H9 (cell line): ENCODE measurements at regions not wholly inside any gene's neighbourhood (a gene's known extent, or its start where the extent isn't known, plus 50 kb on each side); places are given as distances from the start of the nearest gene placed in this dataset.

ENCODE experiments used
- DNase-seq: peaks from one replicate; pipeline ENCODE4 v3.0.0-alpha.2; 2017
- H2AFZ ChIP-seq: one replicate; pipeline ENCODE4 v1.6.1; 2013; ENCODE audit warnings: mild to moderate bottlenecking, low read length, control low read depth, moderate library complexity
- H2AK5ac ChIP-seq: 2 replicates; pipeline ENCODE4 v1.6.1; 2013; ENCODE audit warnings: low read length, control low read depth, mixed read lengths; ENCODE audit not compliant: insufficient read length
- H2BK120ac ChIP-seq: one replicate; pipeline ENCODE4 v1.6.1; 2013; ENCODE audit warnings: low read depth, mild to moderate bottlenecking, low read length, control low read depth, inconsistent platforms; ENCODE audit not compliant: poor library complexity, severe bottlenecking
- H2BK12ac ChIP-seq: 2 replicates; pipeline ENCODE4 v1.6.1; 2013; ENCODE audit warnings: low read length, control low read depth, mixed read lengths, low read depth; ENCODE audit not compliant: insufficient read length
- H2BK15ac ChIP-seq: 2 replicates; pipeline ENCODE4 v1.6.1; 2013; ENCODE audit warnings: low read depth, low read length, control low read depth
- H2BK20ac ChIP-seq: one replicate; pipeline ENCODE4 v1.6.1; 2013; ENCODE audit warnings: low read depth, mild to moderate bottlenecking, low read length, control low read depth, inconsistent platforms; ENCODE audit not compliant: poor library complexity, severe bottlenecking
- H2BK5ac ChIP-seq: 2 replicates; pipeline ENCODE4 v1.6.1; 2013; ENCODE audit warnings: low read length, control low read depth, mixed read lengths; ENCODE audit not compliant: insufficient read length
- H3K14ac ChIP-seq: 2 replicates; pipeline ENCODE4 v1.6.1; 2013; ENCODE audit warnings: low read length, control low read depth; ENCODE audit not compliant: insufficient read depth
- H3K18ac ChIP-seq: 2 replicates; pipeline ENCODE4 v1.6.1; 2013; ENCODE audit warnings: low read depth, mild to moderate bottlenecking, mixed read lengths, low read length, control low read depth; ENCODE audit not compliant: insufficient read length
- H3K23ac ChIP-seq: 2 replicates; pipeline ENCODE4 v1.6.1; 2013; ENCODE audit warnings: low read length, control low read depth, mixed read lengths, low read depth; ENCODE audit not compliant: insufficient read length
- H3K23me2 ChIP-seq: 2 replicates; pipeline ENCODE4 v1.6.1; 2013; ENCODE audit warnings: low read depth, mild to moderate bottlenecking, mixed read lengths, low read length, control low read depth; ENCODE audit not compliant: insufficient read length, poor library complexity, severe bottlenecking
- H3K27ac ChIP-seq: 2 replicates; pipeline ENCODE4 v1.5.1; 2013; ENCODE audit warnings: low read length, control low read depth, mixed read lengths, low read depth; ENCODE audit not compliant: insufficient read length
- H3K27me3 ChIP-seq: 2 replicates; pipeline ENCODE4 v1.6.1; 2013; ENCODE audit warnings: low read length, control low read depth, inconsistent platforms; ENCODE audit not compliant: insufficient read depth
- H3K4ac ChIP-seq: 2 replicates; pipeline ENCODE4 v1.6.1; 2013; ENCODE audit warnings: low read depth, mild to moderate bottlenecking, control low read depth, inconsistent platforms, low read length, moderate library complexity
- H3K4me1 ChIP-seq: 2 replicates; pipeline ENCODE4 v1.6.1; 2013; ENCODE audit warnings: low read length, control low read depth, inconsistent platforms; ENCODE audit not compliant: insufficient read depth
- H3K4me2 ChIP-seq: 2 replicates; pipeline ENCODE4 v1.6.1; 2013; ENCODE audit warnings: low read length, control low read depth, mixed read lengths; ENCODE audit not compliant: insufficient read length, insufficient read depth
- H3K56ac ChIP-seq: 2 replicates; pipeline ENCODE4 v1.6.1; 2013; ENCODE audit warnings: low read depth, mild to moderate bottlenecking, mixed read lengths, low read length, control low read depth; ENCODE audit not compliant: insufficient read length
- H3K79me1 ChIP-seq: 2 replicates; pipeline ENCODE4 v1.6.1; 2013; ENCODE audit warnings: low read depth, mild to moderate bottlenecking, moderate library complexity, low read length, control low read depth, inconsistent platforms; ENCODE audit not compliant: insufficient read depth, poor library complexity, severe bottlenecking
- H3K79me2 ChIP-seq: 2 replicates; pipeline ENCODE4 v1.6.1; 2013; ENCODE audit warnings: low read length, control low read depth, inconsistent platforms; ENCODE audit not compliant: insufficient read depth
- H3K9ac ChIP-seq: 2 replicates; pipeline ENCODE4 v1.6.1; 2013; ENCODE audit warnings: low read length, control low read depth, mixed read lengths; ENCODE audit not compliant: insufficient read length; ENCODE audit errors: extremely low read depth
- H3K9me3 ChIP-seq: one replicate; pipeline ENCODE4 v1.6.1; 2013; ENCODE audit warnings: low read depth, low read length, inconsistent platforms; ENCODE audit not compliant: control insufficient read depth
- H3T11ph ChIP-seq: one replicate; pipeline ENCODE4 v1.6.1; 2013; ENCODE audit warnings: mild to moderate bottlenecking, low read length, control low read depth, inconsistent platforms
- H4K20me1 ChIP-seq: one replicate; pipeline ENCODE4 v1.6.1; 2013; ENCODE audit not compliant: control insufficient read depth, insufficient read length, insufficient read depth
- H4K5ac ChIP-seq: 2 replicates; pipeline ENCODE4 v1.6.1; 2013; ENCODE audit warnings: low read depth, mild to moderate bottlenecking, mixed read lengths, low read length, control low read depth; ENCODE audit not compliant: insufficient read length
- H4K8ac ChIP-seq: replicated peaks from 2 replicates; pipeline ENCODE4 v1.6.1; 2013; ENCODE audit warnings: low read length, control low read depth, mixed read lengths, low read depth; ENCODE audit not compliant: insufficient read length
- H4K91ac ChIP-seq: 2 replicates; pipeline ENCODE4 v1.6.1; 2013; ENCODE audit warnings: low read depth, mild to moderate bottlenecking, moderate library complexity, mixed read lengths, low read length, control low read depth; ENCODE audit not compliant: insufficient read length
- H3K27ac Mint-ChIP-seq, 3 experiments: 2 replicates in 2 of 3; 3 replicates in 1 of 3; pipeline ENCODE4 v1.8.0; 2020 to 2021; ENCODE audit warnings: mixed read lengths in 3 of 3, mild to moderate bottlenecking in 1 of 3, moderate library complexity in 1 of 3
- H3K27me3 Mint-ChIP-seq: 2 replicates; pipeline ENCODE4 v1.8.0; 2021; ENCODE audit warnings: low read depth, mild to moderate bottlenecking, moderate library complexity, mixed read lengths
- H3K36me3 Mint-ChIP-seq, 3 experiments: 2 replicates in 2 of 3; 3 replicates in 1 of 3; pipeline ENCODE4 v1.8.0; 2020 to 2021; ENCODE audit warnings: low read depth in 3 of 3, mixed read lengths in 3 of 3; ENCODE audit not compliant: insufficient read depth in 1 of 3
- H3K4me1 Mint-ChIP-seq, 2 experiments: 2 replicates each; pipeline ENCODE4 v1.8.0; 2020; ENCODE audit warnings: mixed read lengths in 2 of 2
- H3K4me3 Mint-ChIP-seq, 2 experiments: 2 replicates in 1 of 2; 3 replicates in 1 of 2; pipeline ENCODE4 v1.8.0; 2020 to 2021; ENCODE audit warnings: mild to moderate bottlenecking in 2 of 2, mixed read lengths in 2 of 2, moderate library complexity in 1 of 2
- H3K9me3 Mint-ChIP-seq, 2 experiments: 2 replicates in 1 of 2; 3 replicates in 1 of 2; pipeline ENCODE4 v1.8.0; 2020; ENCODE audit warnings: mild to moderate bottlenecking in 2 of 2, mixed read lengths in 2 of 2, moderate library complexity in 1 of 2
- WGBS: extraction: QIAGEN DNeasy Blood & Tissue Kit; methylation state at CpG from one replicate; pipeline ENCODE4 v1.1.7; 2013; ENCODE audit warnings: missing lambda C conversion rate, low lambda C conversion rate, mixed read lengths; ENCODE audit not compliant: insufficient read length; ENCODE audit errors: extremely low coverage; 5-methylcytosine and 5-hydroxymethylcytosine counted together
- TF ChIP-seq, protein P1 (sequence below): fragments of 200-600 bp; sonication (generic); conservative IDR thresholded peaks from 3 replicates; pipeline ENCODE4 v1.8.0; 2021; ENCODE audit warnings: antibody characterized with exemption, mild to moderate bottlenecking

DNA sequence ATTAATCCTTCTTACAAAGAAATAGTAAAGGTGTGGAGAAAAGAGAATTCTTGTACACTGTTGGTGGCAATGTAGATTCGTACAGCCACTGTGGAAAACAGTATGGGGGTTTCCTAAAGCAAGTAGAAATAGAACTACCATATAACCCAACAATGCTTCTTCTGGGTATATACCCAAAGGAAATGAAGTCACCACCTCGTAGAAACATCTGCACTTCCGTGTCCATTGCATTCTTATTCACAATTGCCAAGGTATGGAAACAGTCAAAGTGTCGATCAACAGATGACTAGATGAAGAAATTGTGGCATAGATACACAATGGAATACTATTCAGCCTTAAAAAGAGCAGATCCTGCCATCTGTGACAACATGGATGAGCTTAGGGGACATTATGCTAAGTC is 93.4 kb upstream of the TGIF1 start:
- Histone ChIP-seq H3K79me2 (no peaks in the 10 kb centered on the region), H3K4me2 (no peak overlapping the region), H4K20me1 (no peaks in the 10 kb centered on the region), H3K9ac (no peak overlapping the region), H4K8ac (no peak overlapping the region), H3K79me1 (no peaks in the 10 kb centered on the region), H3K56ac (no peak overlapping the region), H4K5ac (no peak overlapping the region), H2BK20ac (no peak overlapping the region), H2BK15ac (no peak overlapping the region), H3K14ac (no peak overlapping the region), H2AFZ (no peak overlapping the region), H3K27ac (no peak overlapping the region), H3T11ph (no peak overlapping the region), H2BK120ac (no peak overlapping the region), H3K9me3 (no peaks in the 10 kb centered on the region), H2AK5ac (no peak overlapping the region), H3K4me1 (no peaks in the 10 kb centered on the region), H3K23ac (no peak overlapping the region), H3K4ac (no peak overlapping the region), H3K27me3 (no peaks in the 10 kb centered on the region), H3K23me2 (no peaks in the 10 kb centered on the region), H4K91ac (no peak overlapping the region), H2BK5ac (no peak overlapping the region), H3K18ac (no peak overlapping the region), H2BK12ac (no peak overlapping the region)
- Mint-ChIP-seq H3K4me3 (no peak overlapping the region), H3K36me3 (no peaks in the 10 kb centered on the region; a peak in 1 of 7 replicates), H3K27ac (no peak overlapping the region), H3K9me3 (no peaks in the 10 kb centered on the region), H3K4me1 (peaks cover 14 to 24% of the 10 kb centered on the region in 2 experiments), H3K27me3 (no peaks in the 10 kb centered on the region; the same call in 1 of the 2 replicates)
- no peak for DNase-seq
- WGBS = no CpG with 5 or more reads among the region's 4 CpGs
- TF ChIP-seq, protein P1, sequence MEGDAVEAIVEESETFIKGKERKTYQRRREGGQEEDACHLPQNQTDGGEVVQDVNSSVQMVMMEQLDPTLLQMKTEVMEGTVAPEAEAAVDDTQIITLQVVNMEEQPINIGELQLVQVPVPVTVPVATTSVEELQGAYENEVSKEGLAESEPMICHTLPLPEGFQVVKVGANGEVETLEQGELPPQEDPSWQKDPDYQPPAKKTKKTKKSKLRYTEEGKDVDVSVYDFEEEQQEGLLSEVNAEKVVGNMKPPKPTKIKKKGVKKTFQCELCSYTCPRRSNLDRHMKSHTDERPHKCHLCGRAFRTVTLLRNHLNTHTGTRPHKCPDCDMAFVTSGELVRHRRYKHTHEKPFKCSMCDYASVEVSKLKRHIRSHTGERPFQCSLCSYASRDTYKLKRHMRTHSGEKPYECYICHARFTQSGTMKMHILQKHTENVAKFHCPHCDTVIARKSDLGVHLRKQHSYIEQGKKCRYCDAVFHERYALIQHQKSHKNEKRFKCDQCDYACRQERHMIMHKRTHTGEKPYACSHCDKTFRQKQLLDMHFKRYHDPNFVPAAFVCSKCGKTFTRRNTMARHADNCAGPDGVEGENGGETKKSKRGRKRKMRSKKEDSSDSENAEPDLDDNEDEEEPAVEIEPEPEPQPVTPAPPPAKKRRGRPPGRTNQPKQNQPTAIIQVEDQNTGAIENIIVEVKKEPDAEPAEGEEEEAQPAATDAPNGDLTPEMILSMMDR = no peak
